Myocyte (in vitro differentiated cells): ENCODE measurements at regions not wholly inside any gene's neighbourhood (a gene's known extent, or its start where the extent isn't known, plus 50 kb on each side); places are given as distances from the start of the nearest gene placed in this dataset.
"Not testable (repeated sequence)": the region's sequence is repeated elsewhere in the genome, so short reads cannot be mapped to it uniquely, and the experiment has no call there.

Source experiments
- DNase-seq: peaks from one replicate; pipeline ENCODE4 v3.0.0-alpha.2; 2012; ENCODE audit warnings: low read depth

DNA sequence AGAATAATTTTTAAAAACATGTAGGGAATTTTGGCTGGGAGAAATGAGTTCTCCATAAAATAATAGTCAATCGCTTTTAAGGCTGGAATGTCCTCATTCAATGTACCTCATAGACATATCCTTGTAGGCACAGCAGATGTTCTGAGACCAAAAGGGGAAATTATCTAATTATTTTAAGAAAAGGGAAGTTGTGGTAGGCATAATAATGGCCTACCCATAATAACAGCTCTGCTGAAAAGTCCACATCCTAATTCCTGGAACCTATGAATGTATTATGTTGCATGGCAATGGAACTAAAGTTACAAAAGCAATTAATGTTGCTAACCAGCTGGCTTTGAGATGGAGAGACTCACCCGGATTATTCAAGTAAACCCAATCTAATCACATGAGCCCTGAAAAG, 216.1 kb downstream of the TRIM36 start:
- no peak for DNase-seq

GRCh38 chr5:114952876-114953275, 216.8 kb downstream of the TRIM36 start:
- peak; percentile 1 for DNase-seq

- no peak for DNase-seq
These were observed 220.0 kb downstream of the TRIM36 start for GRCh38 chr5:114949756-114950155.

- no peak for DNase-seq
These were observed 220.6 kb downstream of the TRIM36 start for GRCh38 chr5:114948986-114949621.

DNA sequence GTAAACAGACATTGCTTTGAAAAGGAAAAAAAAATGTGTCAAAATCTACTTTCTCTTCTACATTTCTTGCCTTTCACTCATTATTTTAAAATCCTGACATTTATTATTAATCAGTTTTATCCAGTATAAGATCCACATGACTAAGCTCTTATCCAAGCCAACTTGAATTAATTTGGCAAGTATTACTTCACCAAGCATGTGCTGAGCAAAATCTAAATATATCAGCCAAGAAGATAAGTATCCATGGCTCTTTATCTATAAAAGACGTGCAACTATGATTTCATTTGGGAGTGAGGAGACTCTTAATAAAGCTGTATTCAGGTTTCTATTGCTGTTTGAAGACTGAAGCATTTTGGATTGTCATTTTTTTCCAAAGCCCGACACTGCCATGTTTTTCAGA, 221.3 kb downstream of the TRIM36 start:
- DNase-seq = no peak

- DNase-seq = no peak
These were observed 229.0 kb downstream of the TRIM36 start for GRCh38 chr5:114940709-114941108.

DNA sequence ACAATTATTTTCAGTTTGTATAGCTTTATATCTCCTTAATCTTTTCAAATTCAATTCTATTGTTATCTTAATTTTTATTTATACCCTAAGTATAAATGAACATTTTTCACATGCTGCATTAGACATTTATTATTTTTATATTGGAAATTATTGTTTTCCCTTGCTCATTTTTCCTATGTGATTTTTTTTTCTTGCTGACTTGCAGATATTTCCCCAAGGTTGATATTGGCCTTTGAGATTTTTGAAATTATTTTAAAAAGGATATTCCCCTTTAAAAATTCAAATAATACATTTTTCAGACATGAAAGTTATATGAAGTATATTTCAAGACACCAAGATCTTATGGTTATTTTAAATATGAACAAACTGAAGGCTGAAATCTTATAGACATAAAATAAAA, 234.2 kb downstream of the TRIM36 start:
- DNase-seq = no peak

- DNase-seq = no peak
These were observed 240.9 kb downstream of the TRIM36 start for GRCh38 chr5:114928644-114929462.

GRCh38 chr5:114924769-114925168, 244.9 kb downstream of the TRIM36 start:
- DNase-seq = no peak

GRCh38 chr5:114912189-114912920, 257.4 kb downstream of the TRIM36 start:
- no peak for DNase-seq

- no peak for DNase-seq
These were observed 259.0 kb downstream of the TRIM36 start for GRCh38 chr5:114910727-114911126.

GRCh38 chr5:114909424-114909823, 260.3 kb downstream of the TRIM36 start:
- no peak for DNase-seq

- DNase-seq = no peak
These were observed 265.9 kb downstream of the TRIM36 start for GRCh38 chr5:114903767-114904166.

- DNase-seq = no peak
These were observed 271.1 kb downstream of the TRIM36 start for GRCh38 chr5:114898602-114899001.

DNA sequence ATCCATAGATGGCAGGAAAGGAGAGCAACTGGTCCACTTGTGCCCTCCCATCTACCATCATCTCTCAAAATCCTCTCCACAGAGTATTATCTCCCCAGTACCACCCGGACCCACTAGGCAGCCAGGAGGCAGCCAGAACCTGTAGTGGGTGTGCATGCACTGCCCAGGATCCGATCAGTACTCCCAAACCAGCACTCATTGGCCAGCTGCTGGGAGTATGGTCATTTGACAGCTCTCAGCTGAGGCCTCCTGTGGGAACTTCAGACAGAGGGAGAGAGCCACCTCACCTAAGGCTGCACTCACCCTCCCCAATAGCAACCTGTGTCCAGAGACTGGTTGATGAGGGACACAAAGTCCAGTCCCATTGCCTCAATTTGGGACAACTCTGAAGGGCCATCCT, 286.0 kb downstream of the TRIM36 start:
- no peak for DNase-seq

DNA sequence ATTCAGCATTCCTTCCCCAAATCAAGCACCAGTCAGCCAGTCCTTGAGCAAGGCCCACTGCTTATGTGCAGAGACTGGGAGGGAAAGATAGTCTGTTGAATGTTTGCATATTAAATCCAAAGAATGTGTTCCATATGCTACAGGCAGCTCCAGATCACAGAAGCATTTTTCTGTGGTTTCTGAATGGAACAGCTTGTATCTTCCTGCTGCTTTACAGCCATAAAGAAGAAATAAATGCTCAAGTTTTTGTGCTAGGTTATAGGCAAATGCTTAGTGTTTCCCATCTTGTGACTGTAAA, 310.3 kb downstream of the TRIM36 start:
- no peak for DNase-seq

GRCh38 chr5:114858665-114859437, 310.9 kb downstream of the TRIM36 start:
- DNase-seq = no peak

GRCh38 chr5:114857941-114858551, 311.7 kb downstream of the TRIM36 start:
- DNase-seq = peak; percentile 23

DNA sequence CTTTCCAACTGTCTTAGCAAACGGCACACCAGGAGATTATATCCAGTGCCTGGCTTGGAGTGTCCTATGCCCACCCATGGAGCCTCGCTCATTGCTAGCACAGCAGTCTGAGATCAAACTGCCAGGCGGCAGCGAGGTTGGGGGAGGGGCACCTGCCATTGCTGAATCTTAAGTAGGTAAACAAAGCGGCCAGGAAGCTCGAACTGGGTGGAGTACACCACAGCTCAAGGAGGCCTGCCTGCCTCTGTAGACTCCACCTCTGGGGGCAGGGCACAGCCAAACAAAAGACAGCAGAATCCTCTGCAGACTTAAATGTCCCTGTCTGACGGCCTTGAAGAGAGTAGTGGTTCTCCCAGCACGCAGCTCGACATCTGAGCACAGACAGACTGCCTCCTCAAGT, 325.0 kb downstream of the TRIM36 start:
- not testable (repeated sequence) for DNase-seq

GRCh38 chr5:114839360-114839759, 330.3 kb downstream of the TRIM36 start:
- DNase-seq = no peak

- no peak for DNase-seq
These were observed 330.8 kb downstream of the TRIM36 start for GRCh38 chr5:114838937-114839336.
